Endothelial cell of umbilical vein (primary cell): ENCODE measurements at regions not wholly inside any gene's neighbourhood (a gene's known extent, or its start where the extent isn't known, plus 50 kb on each side); places are given as distances from the start of the nearest gene placed in this dataset.

Experiments used
- BruUV-seq: library from RNA; stranded (reverse); fragments of 400-500 nt; replicated peaks from 2 replicates; lab custom pipeline; 2021; lab: Mats Ljungman, UMichigan
- CTCF ChIA-PET: fragments of 300-600, 350-600 bp; sonication (Branson Sonifier 250); formaldehyde crosslinking; loops from one replicate; lab custom pipeline; 2021; ENCODE audit warnings: antibody characterized with exemption, inconsistent platforms; lab: Charles Lee
- POLR2A ChIA-PET: fragments of 300-600, 350-600 bp; sonication (Branson Sonifier 250); formaldehyde crosslinking; loops from one replicate; lab custom pipeline; 2021; ENCODE audit warnings: antibody characterized with exemption, inconsistent platforms; lab: Charles Lee
- DNase-seq: peaks from one replicate; pipeline ENCODE4 v3.0.0-alpha.2; 2011; ENCODE audit warnings: low read depth, low spot score
- FAIRE-seq: peaks from 2 replicates; lab custom pipeline; 2011; peaks lifted over from hg19 to GRCh38; lab: Jason Lieb, UNC
- H2AFZ ChIP-seq: 2 replicates; pipeline ENCODE4 v1.6.0; 2012; ENCODE audit warnings: low read depth, low read length, control low read depth, inconsistent platforms
- H3K27ac ChIP-seq: 2 replicates; pipeline ENCODE4 v1.5.1; 2011; ENCODE audit warnings: low read depth, mild to moderate bottlenecking, control low read depth, low read length, moderate library complexity; ENCODE audit not compliant: insufficient read depth
- H3K27me3 ChIP-seq, 2 experiments: 2 replicates each; pipeline versions ENCODE4 v1.6.0 to v1.6.1; 2011; ENCODE audit warnings: low read length in 2 of 2, mixed read lengths in 1 of 2; ENCODE audit not compliant: control insufficient read depth in 2 of 2, insufficient read depth in 2 of 2
- H3K36me3 ChIP-seq, 2 experiments: 2 replicates in 1 of 2; 3 replicates in 1 of 2; pipeline ENCODE4 v1.5.1; 2011; ENCODE audit warnings: low read length in 2 of 2, mild to moderate bottlenecking in 1 of 2, moderate library complexity in 1 of 2; ENCODE audit not compliant: control insufficient read depth in 2 of 2, insufficient read depth in 2 of 2; ENCODE audit errors: extremely low read depth in 1 of 2
- H3K4me1 ChIP-seq: 3 replicates; pipeline ENCODE4 v1.5.1; 2011; ENCODE audit warnings: mild to moderate bottlenecking, low read length; ENCODE audit not compliant: control insufficient read depth, insufficient read depth; ENCODE audit errors: extremely low read depth
- H3K4me2 ChIP-seq: 2 replicates; pipeline ENCODE4 v1.6.1; 2011; ENCODE audit warnings: low read length, control low read depth, mixed read lengths; ENCODE audit not compliant: insufficient read depth
- H3K4me3 ChIP-seq, 3 experiments: fragments of 200-600 bp in 1 of 3; sonication (generic), shearing (Covaris generic) in 1 of 3; replicated peaks in 1 of 3; 2 replicates each; pipeline ENCODE4 v1.5.1; 2011 to 2016; ENCODE audit warnings: control low read depth in 3 of 3, low read length in 3 of 3, mild to moderate bottlenecking in 2 of 3, inconsistent platforms in 1 of 3, low read depth in 1 of 3, moderate library complexity in 1 of 3; ENCODE audit not compliant: insufficient read depth in 1 of 3
- H3K79me2 ChIP-seq: 2 replicates; pipeline ENCODE4 v1.6.0; 2012; ENCODE audit warnings: low read length, inconsistent platforms; ENCODE audit not compliant: control insufficient read depth, insufficient read depth
- H3K9ac ChIP-seq: replicated peaks from 2 replicates; pipeline ENCODE3; 2011; ENCODE audit warnings: low read length, control low read depth; ENCODE audit not compliant: insufficient read depth; ENCODE audit errors: extremely low read depth
- H3K9me1 ChIP-seq: replicated peaks from 3 replicates; pipeline ENCODE4 v1.6.0; 2011; ENCODE audit warnings: mild to moderate bottlenecking, low read length; ENCODE audit not compliant: control insufficient read depth, insufficient read depth; ENCODE audit errors: extremely low read depth
- H3K9me3 ChIP-seq: replicated peaks from 2 replicates; pipeline ENCODE4 v1.5.1; 2012; ENCODE audit warnings: low read length, inconsistent platforms; ENCODE audit not compliant: control insufficient read depth, insufficient read depth
- H4K20me1 ChIP-seq: replicated peaks from 2 replicates; pipeline ENCODE3; 2011; ENCODE audit warnings: mild to moderate bottlenecking, low read length; ENCODE audit not compliant: control insufficient read depth, insufficient read depth; ENCODE audit errors: extremely low read depth
- CTCF ChIP-seq, 2 donors: IDR thresholded peaks; 1 replicate in 1 of 2; 2 replicates in 1 of 2; pipeline ENCODE4 v1.5.1; 2011; ENCODE audit warnings: low read length in 2 of 2, mild to moderate bottlenecking in 2 of 2, moderate library complexity in 2 of 2, control low read depth in 1 of 2, inconsistent platforms in 1 of 2, low read depth in 1 of 2; ENCODE audit not compliant: insufficient read depth in 1 of 2; ENCODE audit errors: extremely low read depth in 1 of 2
- EZH2 ChIP-seq: IDR thresholded peaks from 2 replicates; pipeline ENCODE4 v1.6.1; 2012; ENCODE audit warnings: borderline replicate concordance, low read depth, mild to moderate bottlenecking, moderate library complexity, low read length, inconsistent platforms; ENCODE audit not compliant: severe bottlenecking
- FOS ChIP-seq: IDR thresholded peaks from 2 replicates; pipeline ENCODE4 v1.6.1; 2011; ENCODE audit warnings: mild to moderate bottlenecking, low read length, moderate library complexity, borderline replicate concordance; ENCODE audit not compliant: insufficient read depth
- GATA2 ChIP-seq: IDR thresholded peaks from 2 replicates; pipeline ENCODE4 v1.7.0; 2011; ENCODE audit warnings: low read depth, mild to moderate bottlenecking, moderate library complexity, mixed read lengths, low read length; ENCODE audit not compliant: insufficient read length, insufficient read depth
- JUN ChIP-seq: IDR thresholded peaks from 2 replicates; pipeline ENCODE4 v1.6.1; 2011; ENCODE audit warnings: borderline replicate concordance, low read depth; ENCODE audit not compliant: insufficient read length, insufficient read depth
- MYC ChIP-seq: IDR thresholded peaks from one replicate; pipeline ENCODE4 v1.6.1; 2011; ENCODE audit warnings: mild to moderate bottlenecking, low read depth, low read length
- POLR2A ChIP-seq: IDR thresholded peaks from 2 replicates; pipeline ENCODE4 v1.6.1; 2012; ENCODE audit warnings: low read depth, mild to moderate bottlenecking, control low read depth, low read length
- POLR2AphosphoS5 ChIP-seq: IDR thresholded peaks from 2 replicates; pipeline ENCODE4 v1.6.1; 2012; ENCODE audit warnings: low read depth, mild to moderate bottlenecking, control low read depth, low read length, moderate library complexity; ENCODE audit not compliant: insufficient read depth
- dilution Hi-C: fragments of 300-500 bp; cut with MboI; formaldehyde crosslinking; loops from one replicate; pipeline ENCODE4 v1.15.0; 2019; ENCODE audit warnings: low sequenced_read_pairs; ENCODE audit not compliant: extremely low pct_ligation_motif_present
- intact Hi-C: fragments of 100-400 bp; cut with micrococcal nuclease; formaldehyde crosslinking; loops from one replicate; pipeline ENCODE4 v1.10.0; 2022
- TF ChIP-seq, protein P1 (sequence below): IDR thresholded peaks from 2 replicates; pipeline ENCODE4 v1.6.1; 2011; ENCODE audit not compliant: insufficient read depth, insufficient read length

- no peak for TF ChIP-seq MYC
- TF ChIP-seq FOS: no peak
- no peak for TF ChIP-seq EZH2
- no peak for TF ChIP-seq CTCF (IDR thresholded peaks at IDR 0.05; ENCODE audit: extremely low read depth in 1 of 2, insufficient read depth in 1 of 2, low read depth in 1 of 2, low read length in 2 of 2)
- TF ChIP-seq, protein P1, sequence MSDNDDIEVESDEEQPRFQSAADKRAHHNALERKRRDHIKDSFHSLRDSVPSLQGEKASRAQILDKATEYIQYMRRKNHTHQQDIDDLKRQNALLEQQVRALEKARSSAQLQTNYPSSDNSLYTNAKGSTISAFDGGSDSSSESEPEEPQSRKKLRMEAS: no peak
- no peak for TF ChIP-seq POLR2AphosphoS5
- TF ChIP-seq JUN: no peak
- no peak for TF ChIP-seq GATA2
- TF ChIP-seq POLR2A: no peak
- no peaks in the 10 kb centered on the region for H3K9me3 ChIP-seq
- no peak overlapping the region for H3K9ac ChIP-seq
- CTCF ChIA-PET: interaction anchor here (2.2 kb wide), 1 partner anchor 9 kb away, joined by 7 read pairs; no protein-coding TSS in a partner anchor
- no peak for DNase-seq
- POLR2A ChIA-PET: no interaction called here
- no TSS peak for BruUV-seq
- no peaks in the 10 kb centered on the region for H3K36me3 ChIP-seq
- no peak overlapping the region for H3K27ac ChIP-seq
- H4K20me1 ChIP-seq: no peaks in the 10 kb centered on the region
- intact Hi-C loops (no loop called here), dilution Hi-C loops (no loop called here)
- no peaks in the 10 kb centered on the region for H3K9me1 ChIP-seq
- no peaks in the 10 kb centered on the region for H3K27me3 ChIP-seq
- no peak overlapping the region for H3K4me2 ChIP-seq
- no peaks in the 10 kb centered on the region for H3K4me1 ChIP-seq
- H2AFZ ChIP-seq: no peak overlapping the region
- no peaks in the 10 kb centered on the region for H3K79me2 ChIP-seq
- FAIRE-seq: no peak
- no peak overlapping the region for H3K4me3 ChIP-seq
Measured at GRCh38 chr11:8759634-8760033, 77.0 kb downstream of the RPL27A start.
